GM21423 (cell line): ENCODE measurements at regions not wholly inside any gene's neighbourhood (a gene's known extent, or its start where the extent isn't known, plus 50 kb on each side); places are given as distances from the start of the nearest gene placed in this dataset.

Source experiments
- ATAC-seq: cut with Tn5 transposase; IDR thresholded peaks from one replicate; pipeline ENCODE4 v1.9.1; 2021; ENCODE audit warnings: mild to moderate bottlenecking, moderate library complexity; ENCODE audit not compliant: unreplicated experiment

DNA sequence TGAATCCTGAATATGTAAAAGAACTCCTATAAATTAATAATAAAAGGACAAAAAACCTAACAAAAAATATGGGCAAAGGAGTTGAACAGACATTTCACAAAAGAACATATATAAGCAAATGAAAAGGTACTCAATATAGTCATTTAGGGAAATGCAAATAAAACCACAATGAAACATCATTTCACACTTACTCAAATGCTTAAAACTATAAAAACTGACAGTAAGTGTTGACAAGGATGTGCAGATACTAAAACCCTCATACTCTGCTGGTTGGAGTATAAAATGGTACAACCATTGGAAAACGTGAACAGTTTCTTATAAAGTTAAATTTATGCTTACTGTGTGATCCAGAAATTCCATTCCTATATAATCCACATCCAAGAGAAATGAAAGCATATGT, 247.1 kb downstream of the GXYLT1 start:
- ATAC-seq, result no peak

DNA sequence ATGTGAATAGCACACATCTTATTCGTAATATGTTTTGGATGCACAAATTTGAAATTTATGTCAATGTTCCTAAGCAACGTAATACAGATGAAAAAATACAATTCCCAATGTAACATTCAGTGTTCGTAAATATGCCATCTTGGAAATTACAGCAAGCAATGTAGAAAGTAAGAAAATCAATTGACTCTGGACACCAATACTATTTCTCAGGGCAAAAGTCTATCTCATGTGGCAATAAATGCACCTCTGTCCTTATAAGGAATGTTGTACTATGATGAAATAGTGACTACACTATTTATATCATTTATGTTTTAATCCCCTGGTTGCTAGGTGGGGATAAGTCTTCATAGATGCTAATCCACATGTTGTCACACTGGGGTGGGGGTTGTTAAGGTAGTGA, 251.2 kb downstream of the GXYLT1 start:
- no peak for ATAC-seq

DNA sequence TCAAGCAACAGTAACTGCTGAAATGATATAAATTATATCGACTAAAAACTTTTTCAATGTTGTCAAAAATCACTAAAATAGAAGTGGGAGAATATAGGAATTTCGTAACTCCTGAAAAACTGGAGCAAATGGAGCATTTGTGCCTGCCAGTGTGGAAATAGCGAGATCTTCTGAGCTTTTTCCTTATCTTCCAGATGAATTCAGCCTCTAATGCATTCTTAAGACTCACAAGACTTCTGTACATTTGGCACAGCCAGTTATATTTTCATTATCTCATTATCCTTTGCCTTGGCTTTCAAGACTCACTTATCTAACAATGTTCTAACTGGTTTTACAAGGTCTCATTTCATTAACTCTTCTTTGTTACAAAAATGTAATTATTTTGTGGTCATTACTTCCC, 252.4 kb downstream of the GXYLT1 start:
- no peak for ATAC-seq

- no peak for ATAC-seq
Measured at GRCh38 chr12:41891226-41891625, 253.4 kb downstream of the GXYLT1 start.

DNA sequence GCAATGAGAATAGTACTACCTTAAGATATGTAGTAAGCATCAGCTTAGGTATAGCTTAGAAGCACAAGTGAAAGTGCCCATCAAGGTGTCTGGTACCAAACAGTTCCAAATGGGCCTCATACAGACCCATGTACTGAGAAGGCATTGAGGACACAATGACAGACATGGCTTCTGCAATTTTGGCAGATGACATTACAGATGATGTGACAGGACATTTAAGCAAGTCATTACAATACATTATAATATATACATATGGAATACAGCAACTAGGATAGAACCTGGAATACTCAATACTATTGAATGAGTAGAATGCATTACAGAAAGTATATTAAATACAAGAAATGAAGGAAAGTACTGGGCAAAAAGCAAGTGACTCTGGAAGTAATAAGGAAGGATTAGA, 256.4 kb downstream of the GXYLT1 start:
- ATAC-seq, result no peak

- no peak for ATAC-seq
Measured at GRCh38 chr12:41881891-41882805, 262.5 kb downstream of the GXYLT1 start.

DNA sequence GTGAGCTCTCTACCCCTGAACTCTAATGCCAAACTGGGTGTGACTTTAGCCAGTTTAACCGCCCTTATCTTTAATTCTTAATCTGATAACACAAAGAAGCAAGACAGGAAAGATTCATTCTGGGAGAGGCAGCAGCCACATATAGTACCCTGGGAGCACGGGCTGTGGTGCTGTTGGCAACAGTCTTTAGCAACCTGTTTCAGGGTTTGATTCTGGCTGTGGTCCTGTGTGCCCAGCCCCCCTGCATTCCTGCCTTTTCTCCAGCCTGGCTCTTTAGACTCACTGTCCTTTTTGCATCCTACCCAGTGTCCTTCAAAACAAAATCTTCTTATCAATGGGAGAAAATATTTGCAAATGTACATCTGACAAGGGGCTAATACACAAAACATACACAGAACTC, 275.2 kb downstream of the GXYLT1 start:
- no peak for ATAC-seq

GRCh38 chr12:41866878-41867430, 277.7 kb downstream of the GXYLT1 start:
- ATAC-seq, result no peak

DNA sequence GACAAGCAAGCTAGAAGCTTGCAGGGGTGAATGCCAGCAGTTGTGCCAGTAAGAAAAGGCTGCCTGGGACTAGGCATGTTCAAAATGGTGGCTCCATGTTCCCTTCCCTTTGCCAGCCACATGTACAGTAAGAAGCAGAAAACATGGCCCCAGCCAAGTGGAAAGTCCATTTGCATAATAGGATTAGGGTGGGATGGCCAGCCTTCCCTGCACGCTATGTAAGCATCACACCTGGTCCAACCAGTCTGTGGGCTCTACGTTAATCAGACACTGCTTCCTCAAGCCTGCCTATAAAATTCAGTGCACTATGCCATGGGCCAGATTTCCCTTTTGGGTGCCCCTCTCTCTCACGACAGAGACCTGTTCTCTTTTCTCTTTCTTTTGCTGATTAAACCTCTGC, 288.4 kb downstream of the GXYLT1 start:
- ATAC-seq, result no peak

DNA sequence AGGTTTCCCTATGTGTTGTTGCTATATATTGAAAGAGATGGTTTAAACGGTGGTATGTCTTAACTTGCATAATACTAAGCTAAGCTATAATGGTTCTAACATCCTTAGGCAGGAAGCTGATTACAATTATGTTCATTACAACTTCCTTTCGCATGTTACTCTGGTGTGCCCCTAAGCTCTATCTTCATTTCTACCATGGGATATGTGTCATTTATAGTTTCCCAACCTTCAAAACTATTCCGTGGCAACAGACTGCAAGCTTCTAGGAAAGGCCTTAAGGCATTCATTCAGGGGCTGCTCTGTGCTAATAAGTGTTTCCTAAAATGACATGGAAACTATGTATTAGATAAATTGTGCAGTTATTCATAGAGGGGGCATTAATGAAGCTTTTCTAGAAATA, 294.6 kb downstream of the GXYLT1 start:
- ATAC-seq, result no peak

GRCh38 chr12:41846718-41847117, 298.0 kb downstream of the GXYLT1 start:
- ATAC-seq, result no peak

DNA sequence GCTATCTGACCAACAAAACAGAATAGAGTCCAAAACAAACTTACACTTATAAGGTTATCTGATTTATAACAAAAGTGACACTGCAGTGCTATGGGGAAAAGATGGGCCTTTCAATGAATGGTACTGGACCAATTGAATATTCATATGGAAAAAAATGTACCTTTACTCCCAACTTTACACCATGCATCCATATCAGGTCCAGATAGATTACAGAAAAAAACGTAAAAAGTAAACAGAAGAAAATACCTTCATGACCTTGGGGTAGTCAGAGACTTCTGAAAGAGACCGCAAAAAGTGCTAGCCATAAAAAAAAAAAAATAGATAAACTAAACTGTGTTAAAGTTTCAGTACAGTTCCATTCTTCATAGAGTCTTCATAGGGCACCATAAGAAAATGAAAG, 308.3 kb downstream of the GXYLT1 start:
- no peak for ATAC-seq

DNA sequence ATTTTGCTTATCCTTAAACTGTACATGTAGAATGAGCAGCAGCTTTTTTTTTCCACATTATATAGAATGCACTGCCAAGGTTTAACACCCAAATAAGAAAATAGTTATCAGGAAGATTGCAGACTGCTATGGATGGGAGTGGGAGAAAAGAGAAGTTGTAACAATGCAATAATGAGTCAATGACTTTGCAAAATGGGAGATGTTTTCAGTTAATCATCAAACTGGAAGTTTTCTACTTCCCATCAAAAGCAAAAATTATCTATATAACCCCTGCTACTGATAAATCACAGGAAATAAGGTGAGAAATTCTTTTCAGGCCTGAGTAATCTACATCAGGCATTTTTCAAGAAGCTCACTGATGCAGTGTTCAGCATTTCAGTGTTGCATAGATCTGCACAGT, 309.1 kb downstream of the GXYLT1 start:
- no peak for ATAC-seq

GRCh38 chr12:41819948-41820347, 324.7 kb downstream of the GXYLT1 start:
- no peak for ATAC-seq

DNA sequence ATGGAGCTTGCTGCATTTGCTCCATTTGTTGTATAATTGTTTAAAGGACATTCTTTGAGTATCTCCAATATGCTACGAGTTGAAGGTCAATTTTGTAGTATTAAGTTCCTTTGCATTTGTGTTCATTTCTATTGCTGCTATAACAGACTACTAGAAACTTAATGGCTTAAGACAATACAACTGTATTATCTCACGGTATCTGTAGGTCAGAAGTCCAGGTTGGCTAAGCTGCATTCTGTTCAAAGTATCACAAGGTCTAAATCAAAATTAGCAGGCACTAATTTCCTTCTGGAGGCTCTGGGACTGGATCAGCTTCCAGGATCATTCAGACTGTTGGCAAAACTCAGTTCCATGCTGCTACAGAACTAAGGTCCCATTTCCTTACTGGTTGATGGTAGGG, 340.6 kb downstream of the GXYLT1 start:
- no peak for ATAC-seq

- no peak for ATAC-seq
Measured at GRCh38 chr12:41802803-41803202, 341.9 kb downstream of the GXYLT1 start.

- ATAC-seq, result no peak
Measured at GRCh38 chr12:41801261-41801660, 343.4 kb downstream of the GXYLT1 start.

DNA sequence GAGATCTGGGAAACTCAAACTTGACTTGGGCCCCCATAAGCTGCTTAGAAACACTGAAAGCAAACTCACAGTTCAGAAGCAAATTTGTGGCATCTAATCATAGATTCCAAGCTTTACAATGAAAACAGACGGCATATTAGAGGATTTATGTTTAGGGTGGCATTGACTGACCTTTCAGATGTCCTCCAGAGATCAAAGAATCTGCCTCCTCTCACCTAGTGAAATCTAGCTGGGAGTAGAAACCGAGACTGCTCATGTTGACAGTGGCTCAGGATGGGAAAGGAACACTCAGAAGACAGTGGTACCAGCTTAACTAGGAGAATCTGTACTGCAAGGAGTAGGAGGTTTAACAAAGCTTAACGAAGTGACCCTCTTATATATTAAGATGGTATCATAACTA, 345.0 kb downstream of the GXYLT1 start:
- ATAC-seq, result no peak

- ATAC-seq, result no peak
Measured at GRCh38 chr12:41795910-41796309, 348.8 kb downstream of the GXYLT1 start.

GRCh38 chr12:41795051-41795600, 349.5 kb downstream of the GXYLT1 start:
- no peak for ATAC-seq

DNA sequence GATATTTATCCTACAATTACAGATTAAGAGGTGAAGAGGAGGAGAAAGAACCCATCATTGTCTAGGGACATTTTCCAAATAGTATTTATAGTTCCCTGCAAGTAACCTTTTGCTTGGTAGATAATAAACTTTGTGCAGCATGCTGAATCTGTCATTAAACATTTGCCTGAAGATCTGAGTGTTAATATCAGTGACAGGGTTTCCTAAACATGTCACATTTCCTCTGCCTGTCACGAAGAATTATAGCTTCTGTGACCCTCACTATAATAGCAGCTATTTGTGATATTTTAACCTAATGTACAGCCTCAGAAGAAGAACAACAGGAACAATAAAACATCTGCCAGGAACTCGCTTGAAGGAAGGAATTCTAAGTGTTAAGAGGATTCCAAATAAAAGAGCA, 350.3 kb downstream of the GXYLT1 start:
- no peak for ATAC-seq

- ATAC-seq, result no peak
Measured at GRCh38 chr12:41784957-41785356, 359.7 kb downstream of the GXYLT1 start.
